Right atrium auricular region (tissue), 2 donors: ENCODE measurements at regions not wholly inside any gene's neighbourhood (a gene's known extent, or its start where the extent isn't known, plus 50 kb on each side); places are given as distances from the start of the nearest gene placed in this dataset.

Source experiments
- DNase-seq: peaks from one replicate; pipeline ENCODE4 v3.0.0-alpha.2; 2019; ENCODE audit warnings: low spot score
- H3K27ac ChIP-seq, 2 donors: fragments of 200-600 bp; sonication (generic); 1 replicate in 1 of 2; 2 replicates in 1 of 2; pipeline ENCODE4 v1.5.1; 2016 to 2019
- H3K27me3 ChIP-seq, 2 donors: fragments of 200-600 bp; sonication (generic); one replicate each; pipeline versions ENCODE4 v1.5.1 to v1.6.0; 2017 to 2019
- H3K36me3 ChIP-seq: fragments of 200-600 bp; sonication (generic); one replicate; pipeline ENCODE4 v1.5.1; 2016
- H3K4me1 ChIP-seq, 2 donors: fragments of 200-600 bp; sonication (generic); one replicate each; pipeline versions ENCODE4 v1.5.1 to v1.6.0; 2017 to 2019
- H3K4me3 ChIP-seq, 2 donors: fragments of 200-600 bp; sonication (generic); 1 replicate in 1 of 2; 2 replicates in 1 of 2; pipeline ENCODE4 v1.5.1; 2017 to 2019; ENCODE audit warnings: mild to moderate bottlenecking in 1 of 2, moderate library complexity in 1 of 2
- H3K9me3 ChIP-seq, 2 donors: fragments of 200-600 bp; sonication (generic); one replicate each; pipeline ENCODE4 v1.5.1; 2019
- TF ChIP-seq, protein P1 (sequence below), 2 donors: fragments of 200-600 bp; sonication (generic); IDR thresholded peaks; one replicate each; pipeline ENCODE4 v1.5.1; 2019; ENCODE audit warnings: antibody characterized with exemption in 2 of 2

GRCh38 chr12:45102818-45103217 is 51.9 kb upstream of the DBX2 start:
- no peak overlapping the region for H3K4me3 ChIP-seq

DNA sequence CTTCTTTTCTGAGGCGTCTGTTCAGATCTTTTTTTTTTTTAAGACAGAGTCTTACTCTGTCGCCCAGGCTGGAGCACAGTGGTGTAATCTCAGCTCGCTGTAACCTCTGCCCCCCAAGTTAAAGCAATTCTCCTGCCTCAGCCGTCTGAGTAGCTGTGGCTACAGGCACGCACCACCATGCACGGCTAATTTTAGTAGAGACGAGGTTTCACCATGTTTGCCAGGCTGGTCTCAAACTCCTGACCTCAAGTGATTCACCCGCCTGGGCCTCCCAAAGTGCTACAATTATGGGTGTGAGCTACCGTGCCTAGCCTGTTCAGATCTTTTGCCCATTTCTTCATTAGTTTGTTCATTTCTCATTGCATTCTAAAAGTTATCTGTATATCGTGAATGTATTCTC is 55.1 kb upstream of the DBX2 start:
- Histone ChIP-seq H3K9me3 (peaks cover 0 to 9% of the 10 kb centered on the region in 2 donors), H3K27me3 (no peaks in the 10 kb centered on the region), H3K4me3 (no peak overlapping the region), H3K36me3 (no peaks in the 10 kb centered on the region), H3K27ac (no peak overlapping the region), H3K4me1 (no peaks in the 10 kb centered on the region)
- no peak for DNase-seq
- TF ChIP-seq, protein P1, sequence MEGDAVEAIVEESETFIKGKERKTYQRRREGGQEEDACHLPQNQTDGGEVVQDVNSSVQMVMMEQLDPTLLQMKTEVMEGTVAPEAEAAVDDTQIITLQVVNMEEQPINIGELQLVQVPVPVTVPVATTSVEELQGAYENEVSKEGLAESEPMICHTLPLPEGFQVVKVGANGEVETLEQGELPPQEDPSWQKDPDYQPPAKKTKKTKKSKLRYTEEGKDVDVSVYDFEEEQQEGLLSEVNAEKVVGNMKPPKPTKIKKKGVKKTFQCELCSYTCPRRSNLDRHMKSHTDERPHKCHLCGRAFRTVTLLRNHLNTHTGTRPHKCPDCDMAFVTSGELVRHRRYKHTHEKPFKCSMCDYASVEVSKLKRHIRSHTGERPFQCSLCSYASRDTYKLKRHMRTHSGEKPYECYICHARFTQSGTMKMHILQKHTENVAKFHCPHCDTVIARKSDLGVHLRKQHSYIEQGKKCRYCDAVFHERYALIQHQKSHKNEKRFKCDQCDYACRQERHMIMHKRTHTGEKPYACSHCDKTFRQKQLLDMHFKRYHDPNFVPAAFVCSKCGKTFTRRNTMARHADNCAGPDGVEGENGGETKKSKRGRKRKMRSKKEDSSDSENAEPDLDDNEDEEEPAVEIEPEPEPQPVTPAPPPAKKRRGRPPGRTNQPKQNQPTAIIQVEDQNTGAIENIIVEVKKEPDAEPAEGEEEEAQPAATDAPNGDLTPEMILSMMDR (IDR thresholded peaks at IDR 0.05) = no peak

More at GRCh38 chr12:45102818-45103217, 51.9 kb upstream of the DBX2 start:
- no peaks in the 10 kb centered on the region for H3K4me1 ChIP-seq
- H3K27me3 ChIP-seq = peaks cover 0 to 4% of the 10 kb centered on the region in 2 donors
- peaks cover 0 to 4% of the 10 kb centered on the region in 2 donors for H3K9me3 ChIP-seq
- no peaks in the 10 kb centered on the region for H3K36me3 ChIP-seq
- no peak for DNase-seq
- no peak overlapping the region for H3K27ac ChIP-seq
- TF ChIP-seq, protein P1 (IDR thresholded peaks at IDR 0.05) = no peak

DNA sequence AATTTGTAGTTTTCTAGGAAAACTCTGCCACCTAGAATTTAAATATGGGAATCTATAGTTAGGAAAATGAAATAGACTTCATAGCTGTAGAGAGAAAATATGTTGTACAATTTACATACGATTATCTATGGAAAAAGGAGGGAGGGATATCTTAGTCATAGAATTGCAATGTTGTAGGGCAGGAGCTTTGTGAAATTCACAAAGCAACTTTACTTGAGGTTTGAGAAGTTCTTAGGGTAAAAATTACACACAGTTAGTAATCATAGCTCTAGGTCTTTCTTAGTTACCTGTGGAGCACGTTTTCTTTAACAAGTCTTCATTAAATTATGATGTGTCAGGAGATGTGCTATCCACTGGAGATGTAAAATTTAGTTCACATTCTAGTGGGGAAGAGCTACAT is 61.4 kb upstream of the DBX2 start:
- H3K4me1 ChIP-seq = no peaks in the 10 kb centered on the region
- H3K27ac ChIP-seq = no peak overlapping the region
- peaks cover 0 to 15% of the 10 kb centered on the region in 2 donors for H3K9me3 ChIP-seq
- no peak for DNase-seq
- H3K4me3 ChIP-seq = no peak overlapping the region
- TF ChIP-seq, protein P1 (IDR thresholded peaks at IDR 0.05) = no peak
- no peaks in the 10 kb centered on the region for H3K36me3 ChIP-seq
- no peaks in the 10 kb centered on the region for H3K27me3 ChIP-seq

GRCh38 chr12:45121224-45121623 is 70.3 kb upstream of the DBX2 start:
- DNase-seq = no peak
- Histone ChIP-seq H3K9me3 (peaks cover 0 to 4% of the 10 kb centered on the region in 2 donors), H3K4me3 (no peak overlapping the region), H3K27ac (no peak overlapping the region), H3K4me1 (no peaks in the 10 kb centered on the region), H3K27me3 (no peaks in the 10 kb centered on the region), H3K36me3 (no peaks in the 10 kb centered on the region)
- TF ChIP-seq, protein P1 (IDR thresholded peaks at IDR 0.05) = no peak

- TF ChIP-seq, protein P1 (IDR thresholded peaks at IDR 0.05) = peak in 1 of 2 donors; percentile 53
- H3K27ac ChIP-seq = no peak overlapping the region
- H3K4me1 ChIP-seq = no peaks in the 10 kb centered on the region
- H3K27me3 ChIP-seq = no peaks in the 10 kb centered on the region
- H3K36me3 ChIP-seq = no peaks in the 10 kb centered on the region
- H3K4me3 ChIP-seq = no peak overlapping the region
- no peak for DNase-seq
- H3K9me3 ChIP-seq = no peaks in the 10 kb centered on the region
These were observed 72.0 kb upstream of the DBX2 start for GRCh38 chr12:45122768-45123380.
